Middle frontal gyrus (tissue), 1 donor: ENCODE measurements at regions not wholly inside any gene's neighbourhood (a gene's known extent, or its start where the extent isn't known, plus 50 kb on each side); places are given as distances from the start of the nearest gene placed in this dataset.
A peak's percentile ranks its signal among the peaks of the same experiment; 100 is the strongest.

Experiments used
- DNase-seq: peaks from one replicate; pipeline ENCODE4 v3.0.0-alpha.2; 2015; ENCODE audit warnings: low spot score; ENCODE audit errors: extremely low spot score

DNA sequence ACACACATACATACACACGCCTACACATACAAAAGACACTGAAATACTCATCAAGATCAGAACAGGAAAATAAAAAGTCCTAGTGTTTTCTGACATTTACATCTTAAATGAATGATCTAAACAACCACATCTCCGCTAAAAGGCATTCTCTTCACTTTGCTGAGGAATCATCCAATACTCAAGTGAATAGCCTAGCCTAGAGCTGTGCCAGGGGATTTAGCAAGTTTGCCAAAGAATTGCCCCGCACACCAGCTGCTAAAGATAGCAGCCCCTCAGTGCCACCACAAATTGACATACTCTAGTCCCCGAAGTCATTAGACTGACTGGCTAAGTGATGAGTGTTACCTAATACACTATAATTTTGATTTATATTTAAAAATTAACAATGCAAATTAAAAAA is 246.8 kb upstream of the POU3F2 start:
- DNase-seq = no peak

GRCh38 chr6:98589536-98589935 is 244.8 kb upstream of the POU3F2 start:
- no peak for DNase-seq

- DNase-seq = no peak
Observed at GRCh38 chr6:98590136-98590681, 244.2 kb upstream of the POU3F2 start.

DNA sequence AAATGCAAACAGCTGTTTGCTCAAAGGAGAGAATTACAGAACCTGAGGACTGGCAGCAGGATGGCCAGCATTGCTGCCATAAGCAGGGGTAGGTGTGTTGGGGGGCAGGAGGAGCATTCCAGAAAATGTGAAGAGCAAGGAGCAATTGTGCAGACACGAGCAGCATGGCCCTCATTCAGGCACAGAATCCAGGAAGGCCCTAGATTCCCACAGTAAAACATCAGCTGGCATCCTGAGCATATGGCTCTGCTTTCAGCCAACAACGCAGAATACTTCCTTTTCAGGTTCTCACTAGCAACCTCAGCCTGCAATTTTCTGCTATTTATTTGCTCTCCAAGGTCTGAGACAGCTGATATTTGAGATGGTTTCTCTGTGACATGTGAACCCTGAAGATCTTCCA is 243.4 kb upstream of the POU3F2 start:
- no peak for DNase-seq

- no peak for DNase-seq
Observed at GRCh38 chr6:98593676-98594075, 240.7 kb upstream of the POU3F2 start.

DNA sequence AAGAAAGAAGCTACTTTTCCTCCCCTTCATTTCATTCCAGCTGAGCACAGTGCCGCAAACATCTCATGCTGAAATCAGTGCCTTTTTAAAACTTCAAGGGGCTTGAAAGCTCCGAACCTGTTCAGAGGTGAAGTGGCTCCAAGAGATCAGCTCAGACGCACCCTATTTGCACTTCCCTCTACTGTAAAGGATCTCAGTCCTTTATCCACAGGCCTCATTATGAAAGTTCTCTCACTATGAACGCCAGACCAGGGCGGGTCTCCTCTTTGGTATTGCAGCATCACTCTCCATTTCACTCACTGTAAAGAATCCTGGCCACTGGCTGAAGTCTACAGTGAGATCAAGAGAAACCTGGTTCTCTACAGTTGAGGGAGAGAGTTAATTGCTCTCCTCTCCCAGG is 232.7 kb upstream of the POU3F2 start:
- DNase-seq = no peak

DNA sequence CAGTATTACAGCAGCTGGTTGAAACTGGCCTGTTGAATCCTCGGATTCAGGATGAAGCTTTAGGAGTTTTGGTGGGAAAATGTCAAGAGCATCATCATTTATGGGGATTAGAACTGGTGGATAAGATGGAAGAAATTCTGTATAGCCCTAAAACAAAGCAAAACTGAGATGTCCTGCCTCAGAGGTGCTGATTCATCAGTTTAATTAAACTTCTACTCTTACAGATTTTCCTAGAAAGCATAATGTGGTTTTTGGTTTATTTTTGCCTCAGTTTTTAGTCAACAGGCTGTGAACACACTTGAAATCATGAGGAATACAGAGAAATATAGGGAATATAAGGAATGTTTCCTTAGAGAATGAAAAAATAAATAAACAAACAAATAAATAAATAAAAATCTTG is 228.7 kb upstream of the POU3F2 start:
- no peak for DNase-seq

GRCh38 chr6:98627129-98627775 is 207.1 kb upstream of the POU3F2 start:
- DNase-seq = no peak

DNA sequence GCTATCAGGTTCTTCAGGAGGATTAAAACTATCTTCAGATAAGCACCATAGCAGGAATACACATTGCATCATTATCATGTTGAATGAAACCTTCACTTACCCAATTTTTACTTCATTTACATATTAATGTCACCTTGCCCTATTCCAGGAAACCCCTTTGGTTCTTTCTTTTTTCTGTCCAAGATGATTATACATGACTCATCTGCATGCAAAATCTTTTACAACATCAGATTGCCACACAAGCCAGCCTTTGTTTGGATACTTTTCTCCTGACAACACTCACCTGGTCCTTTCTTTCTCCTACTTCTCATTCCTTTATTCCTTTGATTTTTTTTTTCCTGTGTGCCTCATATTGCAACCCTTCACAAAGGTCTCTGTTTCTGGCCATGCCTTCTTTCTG is 200.5 kb upstream of the POU3F2 start:
- DNase-seq = no peak

DNA sequence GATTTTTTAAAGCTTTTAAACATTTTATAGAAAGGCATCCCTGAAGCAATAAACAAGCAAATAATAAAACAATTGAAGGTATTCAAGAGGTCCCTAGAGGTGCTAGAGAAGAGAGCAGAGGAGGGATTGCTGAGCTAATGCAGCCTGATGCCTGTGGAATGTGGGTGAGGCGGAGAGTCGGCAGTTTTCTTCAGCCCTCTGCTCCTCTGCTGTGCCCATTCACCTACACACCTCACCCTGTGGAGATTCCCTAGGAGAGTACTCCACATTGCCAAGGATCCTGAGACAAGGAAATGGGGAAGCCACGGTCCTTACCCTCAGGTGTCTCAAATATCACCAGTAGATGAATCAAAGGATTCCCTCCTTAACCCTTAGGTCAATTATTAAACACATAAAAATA is 199.8 kb upstream of the POU3F2 start:
- DNase-seq = no peak

- no peak for DNase-seq
Observed at GRCh38 chr6:98635191-98635590, 199.2 kb upstream of the POU3F2 start.

- DNase-seq = no peak
Observed at GRCh38 chr6:98636941-98637340, 197.4 kb upstream of the POU3F2 start.

DNA sequence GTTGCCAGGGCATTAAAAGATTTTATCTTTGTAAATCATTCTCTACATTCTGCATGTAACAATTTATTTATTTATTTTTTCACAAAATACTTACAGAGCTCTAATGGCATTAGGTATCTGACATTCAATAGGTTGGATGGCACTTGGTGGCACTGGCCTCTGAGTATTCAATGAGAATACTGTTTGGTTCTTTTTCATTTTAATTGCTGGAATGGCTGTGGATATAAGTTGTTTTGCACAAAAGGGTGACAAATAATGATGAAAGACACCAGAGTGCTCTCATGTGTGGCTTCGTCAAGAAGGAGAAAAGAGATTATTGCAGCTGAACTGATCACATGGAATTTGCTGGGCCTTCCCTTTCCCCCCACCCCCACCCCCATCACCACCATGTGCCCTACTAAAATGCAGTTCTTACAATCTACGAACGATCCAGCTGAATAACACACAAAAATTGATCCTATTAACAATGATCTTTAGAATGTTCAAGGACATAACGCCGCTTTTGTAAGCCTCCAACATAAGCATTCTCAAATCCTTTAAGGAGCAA is 195.2 kb upstream of the POU3F2 start:
- DNase-seq = no peak

- DNase-seq = no peak
Observed at GRCh38 chr6:98640366-98640765, 194.0 kb upstream of the POU3F2 start.

DNA sequence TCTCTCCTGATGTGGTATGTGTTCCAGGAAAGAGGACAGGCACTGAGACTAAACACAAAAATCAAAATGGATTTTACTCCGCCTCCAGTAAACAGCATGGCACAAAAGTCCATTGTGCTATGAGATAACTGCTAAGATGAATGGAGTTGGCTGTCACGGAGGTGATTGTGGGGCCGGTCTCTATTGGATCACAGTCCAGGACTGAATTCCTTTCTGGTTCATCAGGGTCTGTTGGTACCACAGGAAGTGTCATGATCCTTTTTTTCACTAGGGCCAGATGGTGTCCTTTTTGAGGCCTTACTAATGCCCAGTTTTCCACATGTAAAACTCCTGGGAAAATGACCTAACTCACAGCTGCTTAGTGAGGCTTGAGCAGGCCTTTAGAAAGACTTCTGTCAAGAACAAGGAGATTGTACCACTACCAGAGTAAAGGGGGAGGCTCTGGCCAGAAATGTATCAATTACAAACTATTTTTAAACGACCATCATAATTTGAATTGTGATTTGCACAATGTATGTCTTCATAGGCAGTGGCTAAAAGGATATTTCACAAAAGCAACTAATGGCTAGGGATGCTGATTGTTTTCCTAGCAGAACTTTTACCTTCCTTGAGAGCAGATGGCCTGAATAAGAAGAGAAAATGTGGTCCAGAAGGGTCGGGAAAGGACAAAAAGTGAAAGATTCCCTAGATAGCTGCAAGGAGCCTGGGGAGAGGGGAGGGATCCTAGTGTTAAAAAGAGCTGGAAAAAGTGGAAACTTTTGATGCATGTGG is 192.2 kb upstream of the POU3F2 start:
- peak; percentile 4 for DNase-seq

DNA sequence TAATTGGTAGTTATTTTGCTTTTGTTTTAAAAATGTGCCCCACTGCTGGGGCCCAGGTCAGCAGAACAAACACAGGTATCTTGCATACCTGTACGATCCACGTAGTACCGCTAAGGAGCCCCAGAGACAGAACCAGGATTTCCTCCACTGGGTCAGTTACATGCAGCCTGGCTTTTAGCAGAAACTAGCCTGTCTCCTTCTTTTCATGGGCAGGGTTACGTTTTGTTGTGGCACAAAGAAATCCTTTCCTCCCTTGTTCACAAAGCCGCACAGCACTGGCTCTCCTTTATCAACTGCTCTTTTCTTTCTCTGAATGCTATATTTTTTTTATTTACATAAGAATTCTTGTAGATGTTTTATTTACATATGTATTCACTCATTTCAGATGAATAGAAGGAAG is 190.3 kb upstream of the POU3F2 start:
- DNase-seq = peak; percentile 1

DNA sequence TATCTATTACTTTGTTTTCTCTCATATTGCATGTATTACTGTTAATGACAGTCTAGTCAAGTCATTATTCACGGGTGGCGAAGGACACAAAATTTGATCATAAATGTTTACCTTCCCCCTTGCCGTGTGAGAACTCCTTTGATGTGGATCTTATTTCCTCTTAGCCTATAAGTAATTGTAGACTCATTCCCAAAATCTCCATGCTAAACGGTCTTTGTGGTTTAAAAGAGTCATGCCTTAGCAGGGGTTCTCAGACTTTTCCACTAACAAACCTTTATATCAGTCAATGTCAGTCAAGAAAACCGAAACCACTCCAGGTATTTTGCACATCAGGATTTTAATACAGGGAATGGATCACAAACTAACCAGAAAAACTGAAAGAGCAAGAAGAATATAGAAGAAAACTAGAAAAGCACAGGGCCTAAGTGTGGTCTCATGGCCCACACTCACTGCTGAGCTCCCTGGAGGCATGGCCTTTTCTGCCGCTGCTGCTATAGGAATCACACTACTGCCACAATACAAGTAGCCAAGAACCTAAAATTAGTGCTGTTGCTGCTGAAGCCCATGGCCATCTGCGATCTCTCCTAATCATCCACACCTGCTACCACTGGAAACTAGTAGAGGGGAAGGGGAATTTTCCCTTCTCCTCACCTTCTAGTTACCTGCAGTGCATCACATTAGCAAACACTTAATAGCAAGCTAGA is 186.0 kb upstream of the POU3F2 start:
- DNase-seq = no peak

GRCh38 chr6:98650941-98651340 is 183.4 kb upstream of the POU3F2 start:
- no peak for DNase-seq

- DNase-seq = no peak
Observed at GRCh38 chr6:98653179-98653578, 181.2 kb upstream of the POU3F2 start.

DNA sequence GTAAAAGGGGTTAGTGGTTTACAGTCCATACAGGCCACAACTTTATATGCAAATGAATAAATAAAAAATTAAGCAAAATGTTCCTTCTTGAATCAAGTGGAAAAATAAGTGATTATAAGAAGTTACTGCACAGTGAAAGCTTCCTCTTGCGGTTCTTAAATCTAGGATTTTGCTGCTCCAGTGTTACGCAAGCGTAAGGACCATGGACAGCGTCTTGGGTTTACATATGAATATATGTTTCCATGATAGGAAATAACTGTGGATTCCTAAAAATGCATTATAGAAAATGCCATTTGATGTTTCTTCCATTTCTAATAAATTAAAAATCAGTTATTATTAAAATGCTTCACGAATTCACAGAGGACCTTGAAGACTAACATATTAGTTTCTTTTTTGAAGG is 176.6 kb upstream of the POU3F2 start:
- DNase-seq = no peak

DNA sequence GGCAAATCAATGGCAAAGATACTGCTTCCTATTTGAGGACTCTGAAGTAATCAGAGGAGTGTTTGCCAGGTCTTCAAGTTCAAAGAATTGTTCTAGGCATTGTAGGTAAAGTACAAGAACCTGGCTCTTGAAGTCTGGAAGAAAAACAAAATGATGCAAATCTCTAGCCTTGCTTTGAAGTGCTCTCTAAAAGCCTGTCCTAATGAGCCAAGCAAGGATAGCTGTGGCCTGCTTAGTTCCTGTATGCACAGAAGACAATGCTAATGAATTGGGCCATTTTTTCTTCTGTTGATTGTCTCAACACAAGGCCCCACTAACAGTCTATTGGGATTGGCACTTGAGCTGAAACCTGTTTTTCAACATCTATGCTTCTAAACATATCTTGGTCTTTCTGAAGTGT is 165.0 kb upstream of the POU3F2 start:
- no peak for DNase-seq
